PFSK-1 (cell line): ENCODE measurements at regions not wholly inside any gene's neighbourhood (a gene's known extent, or its start where the extent isn't known, plus 50 kb on each side); places are given as distances from the start of the nearest gene placed in this dataset.

Source experiments
- POLR2AphosphoS5 ChIP-seq: IDR thresholded peaks from 2 replicates; pipeline ENCODE4 v1.6.1; 2012; ENCODE audit warnings: low read depth, mild to moderate bottlenecking, control low read depth, low read length, moderate library complexity
- SIN3A ChIP-seq: IDR thresholded peaks from 2 replicates; pipeline ENCODE4 v1.6.1; 2012; ENCODE audit warnings: mild to moderate bottlenecking, low read length, moderate library complexity, borderline replicate concordance; ENCODE audit not compliant: insufficient read depth

DNA sequence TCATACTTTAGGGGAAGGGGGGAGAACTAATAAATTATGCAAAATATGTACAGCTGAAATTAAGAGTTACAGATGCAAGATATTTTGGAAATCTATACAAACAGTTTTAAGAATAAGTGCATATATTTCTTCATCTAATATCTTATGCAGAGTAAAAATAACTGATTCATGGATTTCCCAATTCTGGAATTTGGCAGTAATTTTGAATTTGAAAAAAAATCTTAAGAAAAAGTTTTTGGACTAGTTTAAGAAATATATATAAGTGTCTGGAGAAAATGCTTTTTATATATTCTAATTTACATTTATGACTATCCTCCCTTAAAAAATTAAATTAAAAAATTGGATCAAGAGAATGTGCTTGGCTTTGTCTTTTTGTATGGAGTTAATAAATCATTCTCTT is 474.3 kb downstream of the BRINP3 start:
- TF ChIP-seq POLR2AphosphoS5: no peak
- no peak for TF ChIP-seq SIN3A
